ENCODE measurements at regions not wholly inside any gene's neighbourhood (a gene's known extent, or its start where the extent isn't known, plus 50 kb on each side); places are given as distances from the start of the nearest gene placed in this dataset.

GRCh38 chr6:96450082-96450769 lies 71.4 kb upstream of the UFL1 start (continued):
- no peak for TF ChIP-seq MAX (CRISPR knock-in tag; IDR thresholded peaks at IDR 0.05)

DNA sequence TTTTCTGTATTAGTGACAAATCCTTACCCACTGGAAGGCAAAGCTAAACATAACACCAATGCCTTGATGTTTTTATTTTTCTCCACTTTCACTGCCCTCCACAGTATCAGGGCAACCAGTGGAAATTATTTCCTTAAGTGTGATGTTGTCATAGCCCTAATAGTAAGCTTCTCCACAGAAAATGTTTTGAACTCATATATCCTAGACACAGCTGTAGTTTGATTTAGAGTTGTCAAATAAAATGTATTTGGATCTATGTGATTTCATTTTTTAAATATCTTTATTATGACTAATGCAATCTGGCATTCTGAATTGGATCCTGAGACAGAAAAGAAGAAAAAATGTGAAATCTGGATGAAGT lies 70.9 kb upstream of the UFL1 start:
- H3K27me3 Mint-ChIP-seq (ENCODE audit: low read depth), result no peaks in the 10 kb centered on the region
- peaks cover 2% of the 10 kb centered on the region for H3K36me3 Mint-ChIP-seq
- ChIA-PET CTCF (no interaction called here), POLR2A (no interaction called here)
- ATAC-seq (no peak), DNase-seq (ENCODE audit: low spot score) (no peak)
- H3K9me3 Mint-ChIP-seq, result peaks cover 9% of the 10 kb centered on the region
- TF ChIP-seq, protein P1, sequence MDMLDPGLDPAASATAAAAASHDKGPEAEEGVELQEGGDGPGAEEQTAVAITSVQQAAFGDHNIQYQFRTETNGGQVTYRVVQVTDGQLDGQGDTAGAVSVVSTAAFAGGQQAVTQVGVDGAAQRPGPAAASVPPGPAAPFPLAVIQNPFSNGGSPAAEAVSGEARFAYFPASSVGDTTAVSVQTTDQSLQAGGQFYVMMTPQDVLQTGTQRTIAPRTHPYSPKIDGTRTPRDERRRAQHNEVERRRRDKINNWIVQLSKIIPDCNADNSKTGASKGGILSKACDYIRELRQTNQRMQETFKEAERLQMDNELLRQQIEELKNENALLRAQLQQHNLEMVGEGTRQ (CRISPR knock-in tag; IDR thresholded peaks at IDR 0.05), result no peak
- TF ChIP-seq GTF2I (CRISPR knock-in tag; conservative IDR thresholded peaks at IDR 0.05) (no peak), GABPB1 (CRISPR knock-in tag; IDR thresholded peaks at IDR 0.05) (no peak), RORB (CRISPR knock-in tag; IDR thresholded peaks at IDR 0.05) (no peak), ZNF423 (CRISPR knock-in tag; IDR thresholded peaks at IDR 0.05) (no peak), ZNF317 (CRISPR knock-in tag; IDR thresholded peaks at IDR 0.05; ENCODE audit: borderline replicate concordance, low read depth) (no peak), NFE2L1 (CRISPR knock-in tag; IDR thresholded peaks at IDR 0.05) (no peak), USF1 (CRISPR knock-in tag; IDR thresholded peaks at IDR 0.05) (no peak), IRF2 (CRISPR knock-in tag; IDR thresholded peaks at IDR 0.05; ENCODE audit: borderline replicate concordance, low read depth) (no peak), FOXK1 (CRISPR knock-in tag; IDR thresholded peaks at IDR 0.05) (no peak), STAT6 (CRISPR knock-in tag; conservative IDR thresholded peaks at IDR 0.05; ENCODE audit: low read depth) (no peak), FOXJ3 (CRISPR knock-in tag; IDR thresholded peaks at IDR 0.05; ENCODE audit: borderline replicate concordance) (no peak), JAZF1 (CRISPR knock-in tag; IDR thresholded peaks at IDR 0.05) (no peak), ZNF671 (CRISPR knock-in tag; IDR thresholded peaks at IDR 0.05) (no peak), PRRX2 (CRISPR knock-in tag; IDR thresholded peaks at IDR 0.05) (no peak), ZNF396 (CRISPR knock-in tag; IDR thresholded peaks at IDR 0.05; ENCODE audit: borderline replicate concordance) (no peak), TEAD1 (CRISPR knock-in tag; IDR thresholded peaks at IDR 0.05) (no peak)
- TF ChIP-seq, protein P2, sequence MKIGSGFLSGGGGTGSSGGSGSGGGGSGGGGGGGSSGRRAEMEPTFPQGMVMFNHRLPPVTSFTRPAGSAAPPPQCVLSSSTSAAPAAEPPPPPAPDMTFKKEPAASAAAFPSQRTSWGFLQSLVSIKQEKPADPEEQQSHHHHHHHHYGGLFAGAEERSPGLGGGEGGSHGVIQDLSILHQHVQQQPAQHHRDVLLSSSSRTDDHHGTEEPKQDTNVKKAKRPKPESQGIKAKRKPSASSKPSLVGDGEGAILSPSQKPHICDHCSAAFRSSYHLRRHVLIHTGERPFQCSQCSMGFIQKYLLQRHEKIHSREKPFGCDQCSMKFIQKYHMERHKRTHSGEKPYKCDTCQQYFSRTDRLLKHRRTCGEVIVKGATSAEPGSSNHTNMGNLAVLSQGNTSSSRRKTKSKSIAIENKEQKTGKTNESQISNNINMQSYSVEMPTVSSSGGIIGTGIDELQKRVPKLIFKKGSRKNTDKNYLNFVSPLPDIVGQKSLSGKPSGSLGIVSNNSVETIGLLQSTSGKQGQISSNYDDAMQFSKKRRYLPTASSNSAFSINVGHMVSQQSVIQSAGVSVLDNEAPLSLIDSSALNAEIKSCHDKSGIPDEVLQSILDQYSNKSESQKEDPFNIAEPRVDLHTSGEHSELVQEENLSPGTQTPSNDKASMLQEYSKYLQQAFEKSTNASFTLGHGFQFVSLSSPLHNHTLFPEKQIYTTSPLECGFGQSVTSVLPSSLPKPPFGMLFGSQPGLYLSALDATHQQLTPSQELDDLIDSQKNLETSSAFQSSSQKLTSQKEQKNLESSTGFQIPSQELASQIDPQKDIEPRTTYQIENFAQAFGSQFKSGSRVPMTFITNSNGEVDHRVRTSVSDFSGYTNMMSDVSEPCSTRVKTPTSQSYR (CRISPR knock-in tag; IDR thresholded peaks at IDR 0.05), result no peak
- TF ChIP-seq, protein P3, sequence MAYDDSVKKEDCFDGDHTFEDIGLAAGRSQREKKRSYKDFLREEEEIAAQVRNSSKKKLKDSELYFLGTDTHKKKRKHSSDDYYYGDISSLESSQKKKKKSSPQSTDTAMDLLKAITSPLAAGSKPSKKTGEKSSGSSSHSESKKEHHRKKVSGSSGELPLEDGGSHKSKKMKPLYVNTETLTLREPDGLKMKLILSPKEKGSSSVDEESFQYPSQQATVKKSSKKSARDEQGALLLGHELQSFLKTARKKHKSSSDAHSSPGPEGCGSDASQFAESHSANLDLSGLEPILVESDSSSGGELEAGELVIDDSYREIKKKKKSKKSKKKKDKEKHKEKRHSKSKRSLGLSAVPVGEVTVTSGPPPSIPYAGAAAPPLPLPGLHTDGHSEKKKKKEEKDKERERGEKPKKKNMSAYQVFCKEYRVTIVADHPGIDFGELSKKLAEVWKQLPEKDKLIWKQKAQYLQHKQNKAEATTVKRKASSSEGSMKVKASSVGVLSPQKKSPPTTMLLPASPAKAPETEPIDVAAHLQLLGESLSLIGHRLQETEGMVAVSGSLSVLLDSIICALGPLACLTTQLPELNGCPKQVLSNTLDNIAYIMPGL (CRISPR knock-in tag; IDR thresholded peaks at IDR 0.05), result no peak
- TF ChIP-seq, protein P4, sequence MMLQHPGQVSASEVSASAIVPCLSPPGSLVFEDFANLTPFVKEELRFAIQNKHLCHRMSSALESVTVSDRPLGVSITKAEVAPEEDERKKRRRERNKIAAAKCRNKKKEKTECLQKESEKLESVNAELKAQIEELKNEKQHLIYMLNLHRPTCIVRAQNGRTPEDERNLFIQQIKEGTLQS (CRISPR knock-in tag; conservative IDR thresholded peaks at IDR 0.05), result no peak
- no peaks in the 10 kb centered on the region for H3K4me1 Mint-ChIP-seq
- H3K4me3 Mint-ChIP-seq, result no peak overlapping the region
- no peak overlapping the region for H3K27ac Mint-ChIP-seq

All from WTC11 (cell line).